ENCODE measurements at regions not wholly inside any gene's neighbourhood (a gene's known extent, or its start where the extent isn't known, plus 50 kb on each side); places are given as distances from the start of the nearest gene placed in this dataset.
A peak's percentile ranks its signal among the peaks of the same experiment; 100 is the strongest.

GRCh38 chr1:8089535-8090228, 63.6 kb upstream of the ERRFI1 start:
- peak; percentile 33 for DNase-seq (ENCODE audit: low spot score)

DNA sequence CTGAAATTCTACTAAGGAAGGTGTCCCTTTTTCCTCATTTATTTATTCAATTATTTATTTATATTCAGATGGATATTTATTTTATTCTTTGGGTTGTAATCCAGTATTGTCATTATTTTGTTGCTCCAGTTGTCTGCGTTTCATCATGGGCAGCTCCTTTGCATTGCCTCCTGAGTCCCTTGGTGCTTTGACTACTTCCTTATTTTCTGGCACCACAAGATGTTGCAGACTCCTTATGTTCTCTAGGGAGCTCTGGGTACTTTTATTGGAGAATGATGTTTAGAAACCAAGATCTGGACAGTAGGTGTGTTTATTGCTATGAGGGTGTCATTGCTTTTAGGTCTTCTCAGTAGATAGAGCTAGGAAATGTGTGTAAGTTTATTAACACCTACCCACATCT, 59.9 kb upstream of the ERRFI1 start:
- DNase-seq (ENCODE audit: low spot score) = no peak

GRCh38 chr1:8084913-8085312, 58.8 kb upstream of the ERRFI1 start:
- DNase-seq (ENCODE audit: low spot score) = no peak

GRCh38 chr1:8083739-8084484, 57.8 kb upstream of the ERRFI1 start:
- peak; percentile 33 for DNase-seq (ENCODE audit: low spot score)

GRCh38 chr1:8082945-8083344, 56.8 kb upstream of the ERRFI1 start:
- DNase-seq (ENCODE audit: low spot score) = peak; percentile 89

DNA sequence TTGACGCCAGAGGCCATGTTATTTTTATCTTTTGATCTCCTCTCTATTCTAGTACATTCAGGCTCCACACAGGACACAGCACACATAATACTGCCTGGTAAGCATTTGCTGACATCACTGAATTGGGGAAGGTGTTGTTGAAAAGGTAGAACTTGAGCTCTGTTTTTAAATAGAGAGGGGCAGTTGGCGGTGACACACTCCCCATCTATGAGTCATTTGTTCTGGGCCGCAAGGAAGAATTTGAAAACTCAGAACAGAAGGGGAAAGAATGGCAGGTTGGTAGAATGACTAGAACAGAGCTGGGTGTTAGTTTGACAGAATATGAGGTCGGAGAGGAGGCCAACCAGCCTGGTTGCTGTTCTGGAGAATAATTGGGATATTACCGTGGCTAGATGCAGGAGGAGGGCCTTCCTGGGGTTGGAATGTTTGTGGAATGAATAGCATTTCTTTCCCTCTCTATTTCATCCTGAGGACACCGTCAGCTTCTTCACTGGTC, 52.1 kb upstream of the ERRFI1 start:
- peak; percentile 73 for DNase-seq (ENCODE audit: low spot score)

DNA sequence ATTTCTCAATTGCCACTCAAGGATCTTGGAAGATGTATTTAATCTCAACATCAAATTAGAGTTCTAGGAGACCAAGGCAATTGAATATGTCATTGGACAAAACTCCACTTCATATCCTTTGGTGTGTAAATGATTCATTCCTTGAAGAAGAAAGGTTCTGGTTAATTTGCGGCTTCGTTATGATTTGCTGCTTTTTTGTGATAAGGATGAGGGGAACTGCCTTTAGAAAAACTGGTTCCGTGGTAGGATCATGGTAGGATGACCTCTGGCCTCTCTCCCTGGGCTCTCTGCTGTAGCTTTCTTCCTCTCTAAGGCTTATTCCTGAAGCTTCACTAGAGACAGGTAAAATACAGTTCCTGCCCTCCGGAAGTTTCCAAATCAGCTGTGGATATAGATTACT, 51.5 kb upstream of the ERRFI1 start:
- DNase-seq (ENCODE audit: low spot score) = no peak

- DNase-seq (ENCODE audit: low spot score) = peak; percentile 83
These were observed 51.0 kb upstream of the ERRFI1 start for GRCh38 chr1:8077120-8077573.

- DNase-seq (ENCODE audit: low spot score) = no peak
These were observed 50.1 kb upstream of the ERRFI1 start for GRCh38 chr1:8076176-8076575.
